Endodermal cell (in vitro differentiated cells): ENCODE measurements at regions not wholly inside any gene's neighbourhood (a gene's known extent, or its start where the extent isn't known, plus 50 kb on each side); places are given as distances from the start of the nearest gene placed in this dataset.
A peak's percentile ranks its signal among the peaks of the same experiment; 100 is the strongest.

Experiments
- DNase-seq: peaks from one replicate; pipeline ENCODE4 v3.0.0-alpha.2; 2017
- H3K27ac ChIP-seq: 2 replicates; pipeline ENCODE4 v1.5.1; 2013; ENCODE audit warnings: mild to moderate bottlenecking, low read depth, low read length, moderate library complexity
- H3K27me3 ChIP-seq: 2 replicates; pipeline ENCODE4 v1.6.1; 2013; ENCODE audit warnings: mild to moderate bottlenecking, low read length, moderate library complexity; ENCODE audit not compliant: insufficient read depth, control insufficient read depth, poor library complexity, severe bottlenecking
- H3K36me3 ChIP-seq: 2 replicates; pipeline ENCODE4 v1.7.0; 2013; ENCODE audit warnings: mild to moderate bottlenecking, low read length, moderate library complexity; ENCODE audit not compliant: control insufficient read depth, insufficient read depth
- H3K4me1 ChIP-seq: one replicate; pipeline ENCODE4 v1.7.0; 2013; ENCODE audit warnings: low read length; ENCODE audit not compliant: control insufficient read depth, insufficient read depth
- H3K4me3 ChIP-seq: 2 replicates; pipeline ENCODE4 v1.5.1; 2013; ENCODE audit warnings: mild to moderate bottlenecking, low read length, moderate library complexity
- H3K9ac ChIP-seq: 2 replicates; pipeline ENCODE4 v1.6.1; 2013; ENCODE audit warnings: mild to moderate bottlenecking, low read length, moderate library complexity; ENCODE audit not compliant: poor library complexity, severe bottlenecking; ENCODE audit errors: extremely low read depth
- H3K9me3 ChIP-seq: 2 replicates; pipeline ENCODE4 v1.6.1; 2013; ENCODE audit warnings: mild to moderate bottlenecking, low read length, moderate library complexity; ENCODE audit not compliant: control insufficient read depth
- H3K27ac Mint-ChIP-seq: 2 replicates; pipeline ENCODE4 v1.8.0; 2020; ENCODE audit warnings: mixed read lengths
- H3K27me3 Mint-ChIP-seq: 2 replicates; pipeline ENCODE4 v1.8.0; 2021; ENCODE audit warnings: mild to moderate bottlenecking, mixed read lengths; ENCODE audit not compliant: insufficient read depth
- H3K36me3 Mint-ChIP-seq: 2 replicates; pipeline ENCODE4 v1.8.0; 2020; ENCODE audit warnings: low read depth, mixed read lengths
- H3K4me1 Mint-ChIP-seq: 2 replicates; pipeline ENCODE4 v1.8.0; 2020; ENCODE audit warnings: mixed read lengths
- H3K4me3 Mint-ChIP-seq: 2 replicates; pipeline ENCODE4 v1.8.0; 2020; ENCODE audit warnings: mild to moderate bottlenecking, moderate library complexity, mixed read lengths
- H3K9me3 Mint-ChIP-seq: 2 replicates; pipeline ENCODE4 v1.8.0; 2020; ENCODE audit warnings: mild to moderate bottlenecking, mixed read lengths
- CTCF ChIP-seq: fragments of 200-600 bp; sonication (generic); conservative IDR thresholded peaks from 2 replicates; pipeline ENCODE4 v1.5.0; 2021; ENCODE audit warnings: antibody characterized with exemption, mild to moderate bottlenecking
- WGBS, 2 experiments: methylation state at CpG; one replicate each; pipeline versions ENCODE4 v1.1.5 to v1.1.7; 2013; ENCODE audit warnings: missing lambda C conversion rate in 2 of 2, mixed read lengths in 1 of 2; ENCODE audit not compliant: insufficient coverage in 1 of 2, insufficient read length in 1 of 2; 5-methylcytosine and 5-hydroxymethylcytosine counted together

- Histone ChIP-seq H3K9ac (no peak overlapping the region), H3K9me3 (peaks cover 11% of the 10 kb centered on the region), H3K27ac (peak overlapping the region; percentile 50), H3K27me3 (no peaks in the 10 kb centered on the region), H3K4me3 (no peak overlapping the region), H3K4me1 (peaks cover 16% of the 10 kb centered on the region), H3K36me3 (no peaks in the 10 kb centered on the region)
- H3K27ac Mint-ChIP-seq, result no peak overlapping the region
- H3K36me3 Mint-ChIP-seq, result no peaks in the 10 kb centered on the region
- peak; percentile 56 for DNase-seq
- no peaks in the 10 kb centered on the region for H3K9me3 Mint-ChIP-seq
- no peak for TF ChIP-seq CTCF
- H3K4me3 Mint-ChIP-seq, result no peak overlapping the region
- H3K4me1 Mint-ChIP-seq, result peaks cover 23% of the 10 kb centered on the region
- H3K27me3 Mint-ChIP-seq, result no peaks in the 10 kb centered on the region
- 56 to 76% methylated on average over 3 to 5 of the region's 5 CpGs for WGBS, 2 experiments
Measured at GRCh38 chr20:11447371-11448100, 470.2 kb upstream of the BTBD3 start.

GRCh38 chr20:11448554-11448953 is 469.1 kb upstream of the BTBD3 start:
- peaks cover 29% of the 10 kb centered on the region for H3K4me1 Mint-ChIP-seq

GRCh38 chr20:11451793-11452291 is 465.9 kb upstream of the BTBD3 start:
- no peak overlapping the region for H3K4me3 Mint-ChIP-seq
- peak overlapping the region; percentile 83 for H3K27ac ChIP-seq
- H3K9me3 ChIP-seq, result peaks cover 11% of the 10 kb centered on the region
- peak overlapping the region; percentile 31 for H3K9ac ChIP-seq
- peaks cover 33% of the 10 kb centered on the region for H3K4me1 Mint-ChIP-seq
- peaks cover 10% of the 10 kb centered on the region for H3K4me1 ChIP-seq
- H3K27me3 Mint-ChIP-seq, result no peaks in the 10 kb centered on the region
- 51 to 56% methylated on average over 4 to 7 of the region's 7 CpGs for WGBS, 2 experiments
- peak overlapping the region; percentile 66 for H3K27ac Mint-ChIP-seq
- no peak overlapping the region for H3K4me3 ChIP-seq
- TF ChIP-seq CTCF, result no peak
- H3K36me3 Mint-ChIP-seq, result no peaks in the 10 kb centered on the region
- peak; percentile 62 for DNase-seq
- no peaks in the 10 kb centered on the region for H3K27me3 ChIP-seq
- no peaks in the 10 kb centered on the region for H3K36me3 ChIP-seq
- H3K9me3 Mint-ChIP-seq, result no peaks in the 10 kb centered on the region

More at GRCh38 chr20:11448554-11448953, 469.1 kb upstream of the BTBD3 start:
- H3K4me1 ChIP-seq, result peaks cover 10% of the 10 kb centered on the region
- no peaks in the 10 kb centered on the region for H3K27me3 ChIP-seq
- Mint-ChIP-seq H3K27ac (no peak overlapping the region), H3K27me3 (no peaks in the 10 kb centered on the region), H3K36me3 (no peaks in the 10 kb centered on the region), H3K4me3 (no peak overlapping the region), H3K9me3 (no peaks in the 10 kb centered on the region)
- H3K4me3 ChIP-seq, result no peak overlapping the region
- WGBS, 2 experiments, result 89 to 100% methylated on average over 3 of the region's 4 CpGs
- H3K9me3 ChIP-seq, result peaks cover 11% of the 10 kb centered on the region
- H3K9ac ChIP-seq, result no peak overlapping the region
- no peak for DNase-seq
- H3K27ac ChIP-seq, result no peak overlapping the region
- TF ChIP-seq CTCF, result no peak
- no peaks in the 10 kb centered on the region for H3K36me3 ChIP-seq
